ENCODE measurements at regions not wholly inside any gene's neighbourhood (a gene's known extent, or its start where the extent isn't known, plus 50 kb on each side); places are given as distances from the start of the nearest gene placed in this dataset.
A peak's percentile ranks its signal among the peaks of the same experiment; 100 is the strongest.

GRCh38 chr2:121018136-121019061, 266.6 kb downstream of the TFCP2L1 start:
- TF ChIP-seq CTCF (IDR thresholded peaks at IDR 0.05; ENCODE audit: partially characterized antibody, unreplicated experiment) = no peak
- Mint-ChIP-seq H3K9me3 (ENCODE audit: unreplicated experiment) (no peaks in the 10 kb centered on the region), H3K36me3 (ENCODE audit: unreplicated experiment) (no peaks in the 10 kb centered on the region), H3K4me1 (ENCODE audit: low read depth, unreplicated experiment) (peaks cover 6% of the 10 kb centered on the region), H3K4me3 (ENCODE audit: unreplicated experiment) (no peak overlapping the region), H3K27ac (ENCODE audit: unreplicated experiment) (no peak overlapping the region), H3K27me3 (ENCODE audit: unreplicated experiment) (peaks cover 4% of the 10 kb centered on the region)
- DNase-seq = peak; percentile 48

GRCh38 chr2:121019071-121019470, 265.9 kb downstream of the TFCP2L1 start:
- DNase-seq = no peak

GRCh38 chr2:121019756-121020155, 265.2 kb downstream of the TFCP2L1 start:
- Mint-ChIP-seq H3K36me3 (ENCODE audit: unreplicated experiment) (peaks cover 5% of the 10 kb centered on the region), H3K4me1 (ENCODE audit: low read depth, unreplicated experiment) (peaks cover 6% of the 10 kb centered on the region), H3K4me3 (ENCODE audit: unreplicated experiment) (no peak overlapping the region), H3K27me3 (ENCODE audit: unreplicated experiment) (peaks cover 8% of the 10 kb centered on the region), H3K9me3 (ENCODE audit: unreplicated experiment) (peaks cover 5% of the 10 kb centered on the region), H3K27ac (ENCODE audit: unreplicated experiment) (no peak overlapping the region)
- no peak for DNase-seq
- no peak for TF ChIP-seq CTCF (IDR thresholded peaks at IDR 0.05; ENCODE audit: partially characterized antibody, unreplicated experiment)

More at GRCh38 chr2:121019071-121019470, 265.9 kb downstream of the TFCP2L1 start:
- peaks cover 3% of the 10 kb centered on the region for H3K9me3 Mint-ChIP-seq (ENCODE audit: unreplicated experiment)
- no peak overlapping the region for H3K4me3 Mint-ChIP-seq (ENCODE audit: unreplicated experiment)
- H3K36me3 Mint-ChIP-seq (ENCODE audit: unreplicated experiment) = peaks cover 4% of the 10 kb centered on the region
- no peak for TF ChIP-seq CTCF (IDR thresholded peaks at IDR 0.05; ENCODE audit: partially characterized antibody, unreplicated experiment)
- H3K27me3 Mint-ChIP-seq (ENCODE audit: unreplicated experiment) = peaks cover 6% of the 10 kb centered on the region
- H3K27ac Mint-ChIP-seq (ENCODE audit: unreplicated experiment) = no peak overlapping the region
- H3K4me1 Mint-ChIP-seq (ENCODE audit: low read depth, unreplicated experiment) = peaks cover 6% of the 10 kb centered on the region

- Mint-ChIP-seq H3K27me3 (ENCODE audit: unreplicated experiment) (peaks cover 14% of the 10 kb centered on the region), H3K36me3 (ENCODE audit: unreplicated experiment) (peaks cover 5% of the 10 kb centered on the region), H3K9me3 (ENCODE audit: unreplicated experiment) (peaks cover 10% of the 10 kb centered on the region), H3K27ac (ENCODE audit: unreplicated experiment) (no peak overlapping the region), H3K4me3 (ENCODE audit: unreplicated experiment) (no peak overlapping the region), H3K4me1 (ENCODE audit: low read depth, unreplicated experiment) (peaks cover 6% of the 10 kb centered on the region)
- no peak for DNase-seq
- TF ChIP-seq CTCF (IDR thresholded peaks at IDR 0.05; ENCODE audit: partially characterized antibody, unreplicated experiment) = no peak
These were observed 263.3 kb downstream of the TFCP2L1 start for GRCh38 chr2:121021685-121022084.

GRCh38 chr2:121028577-121028976, 256.4 kb downstream of the TFCP2L1 start:
- no peak for TF ChIP-seq CTCF (IDR thresholded peaks at IDR 0.05; ENCODE audit: partially characterized antibody, unreplicated experiment)
- no peak for DNase-seq
- no peak overlapping the region for H3K27ac Mint-ChIP-seq (ENCODE audit: unreplicated experiment)
- peaks cover 4% of the 10 kb centered on the region for H3K4me1 Mint-ChIP-seq (ENCODE audit: low read depth, unreplicated experiment)
- peaks cover 14% of the 10 kb centered on the region for H3K27me3 Mint-ChIP-seq (ENCODE audit: unreplicated experiment)
- H3K4me3 Mint-ChIP-seq (ENCODE audit: unreplicated experiment) = no peak overlapping the region
- peaks cover 9% of the 10 kb centered on the region for H3K36me3 Mint-ChIP-seq (ENCODE audit: unreplicated experiment)
- peaks cover 10% of the 10 kb centered on the region for H3K9me3 Mint-ChIP-seq (ENCODE audit: unreplicated experiment)
